ENCODE measurements at regions not wholly inside any gene's neighbourhood (a gene's known extent, or its start where the extent isn't known, plus 50 kb on each side); places are given as distances from the start of the nearest gene placed in this dataset.

DNA sequence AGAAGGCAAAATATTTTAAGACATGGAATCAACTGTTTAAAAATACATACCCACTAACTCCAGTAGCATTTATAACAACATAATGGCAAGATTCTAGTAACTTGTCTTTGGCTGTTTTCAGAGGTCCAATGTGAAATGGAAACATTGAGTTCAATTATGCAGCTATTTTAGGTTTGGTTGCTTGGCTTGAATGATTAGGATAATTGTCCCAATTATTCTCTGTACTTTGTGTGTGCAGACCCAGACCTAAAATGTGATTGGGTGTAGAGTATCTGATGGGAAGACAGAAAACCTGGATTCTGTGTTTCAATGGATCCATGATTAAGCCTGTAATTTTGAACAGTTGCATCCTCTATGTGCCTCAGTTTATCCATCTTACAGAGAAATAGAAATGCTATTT, 392.7 kb upstream of the NFE2L3 start:
- intact Hi-C loops (cut with DNase I; ENCODE audit: low total_unique reads): no loop called here
- TF ChIP-seq CTCF (IDR thresholded peaks at IDR 0.05): no peak
- TF ChIP-seq POLR2A (IDR thresholded peaks at IDR 0.05): no peak
- DNase-seq (ENCODE audit: low spot score in 2 of 2): no peak
- H3K4me3 ChIP-seq (ENCODE audit: low read depth, poor library complexity, severe bottlenecking): no peak overlapping the region

GRCh38 chr7:25759748-25760147, 392.2 kb upstream of the NFE2L3 start:
- WGBS, 2 donors: 84 to 88% methylated on average over 3 of the region's 3 CpGs
- H3K4me3 ChIP-seq (ENCODE audit: low read depth, poor library complexity, severe bottlenecking): no peak overlapping the region
- TF ChIP-seq CTCF (IDR thresholded peaks at IDR 0.05) (no peak), POLR2A (IDR thresholded peaks at IDR 0.05) (no peak)
- no peak for DNase-seq (ENCODE audit: low spot score in 2 of 2)
- intact Hi-C loops (cut with DNase I; ENCODE audit: low total_unique reads): no loop called here

DNA sequence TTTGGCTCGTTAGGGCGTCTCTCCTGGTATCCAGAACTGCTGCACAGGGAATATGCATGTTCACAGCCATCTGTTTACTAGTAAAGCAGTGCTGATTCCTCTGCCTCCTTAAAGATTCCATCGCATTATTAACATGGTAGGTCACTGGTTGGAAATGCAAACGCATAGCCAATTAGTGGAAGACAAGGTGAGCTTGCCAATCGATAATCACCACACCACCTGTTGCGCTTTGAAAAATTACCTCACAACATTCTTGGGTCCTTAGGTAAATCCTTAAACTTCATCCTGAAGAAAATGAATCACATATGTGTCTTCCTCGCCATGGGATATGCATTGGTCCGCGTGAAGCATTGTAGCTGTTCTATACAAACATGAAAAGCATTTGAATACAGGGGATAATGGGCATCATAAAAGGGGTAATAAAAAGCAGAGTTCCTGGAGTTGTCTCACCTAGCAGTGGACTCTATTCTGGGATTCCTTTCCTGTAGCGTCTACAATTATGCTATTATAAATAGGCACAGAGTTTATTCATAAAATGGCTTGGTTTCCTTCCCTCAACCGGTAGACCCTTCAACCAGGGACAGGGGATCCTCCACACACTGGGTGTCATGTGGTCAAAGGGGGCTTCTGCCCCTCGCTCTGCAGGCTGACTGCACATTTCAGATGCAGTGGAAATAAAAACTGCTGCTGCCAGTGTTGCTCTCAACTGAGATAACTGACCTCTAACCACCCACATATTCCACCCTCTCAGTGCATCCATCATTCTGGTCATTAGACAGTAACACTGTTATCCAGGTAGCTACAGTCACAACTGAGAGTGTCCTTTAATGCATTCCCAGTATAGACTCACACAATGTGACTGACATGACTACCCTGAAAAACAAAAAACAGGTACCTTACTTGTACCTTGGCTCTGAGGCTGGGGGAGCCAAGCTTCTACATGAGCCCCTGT, 389.2 kb upstream of the NFE2L3 start:
- no peak for TF ChIP-seq CTCF (IDR thresholded peaks at IDR 0.05)
- no peak for TF ChIP-seq POLR2A (IDR thresholded peaks at IDR 0.05)
- H3K4me3 ChIP-seq (ENCODE audit: low read depth, poor library complexity, severe bottlenecking): no peak overlapping the region
- intact Hi-C loops (cut with DNase I; ENCODE audit: low total_unique reads): no loop called here
- WGBS, 2 donors: 67 to 81% methylated on average over 12 of the region's 12 CpGs
- DNase-seq (ENCODE audit: low spot score in 2 of 2): no peak

- TF ChIP-seq CTCF (IDR thresholded peaks at IDR 0.05): no peak
- TF ChIP-seq POLR2A (IDR thresholded peaks at IDR 0.05): no peak
- no peak overlapping the region for H3K4me3 ChIP-seq (ENCODE audit: low read depth, poor library complexity, severe bottlenecking)
- intact Hi-C loops (cut with DNase I; ENCODE audit: low total_unique reads): no loop called here
- DNase-seq (ENCODE audit: low spot score in 2 of 2): no peak
- WGBS, 2 donors: 41 to 59% methylated on average over 3 of the region's 3 CpGs
These were observed 388.5 kb upstream of the NFE2L3 start for GRCh38 chr7:25763463-25763860.

- no peak for DNase-seq (ENCODE audit: low spot score in 2 of 2)
- 68 to 77% methylated on average over 2 of the region's 2 CpGs for WGBS, 2 donors
- intact Hi-C loops (cut with DNase I; ENCODE audit: low total_unique reads): no loop called here
- H3K4me3 ChIP-seq (ENCODE audit: low read depth, poor library complexity, severe bottlenecking): no peak overlapping the region
- TF ChIP-seq POLR2A (IDR thresholded peaks at IDR 0.05) (no peak), CTCF (IDR thresholded peaks at IDR 0.05) (no peak)
These were observed 386.8 kb upstream of the NFE2L3 start for GRCh38 chr7:25765110-25765655.
